H1 (cell line): ENCODE measurements at regions not wholly inside any gene's neighbourhood (a gene's known extent, or its start where the extent isn't known, plus 50 kb on each side); places are given as distances from the start of the nearest gene placed in this dataset.

Experiments used
- CTCF ChIA-PET: fragments of 300-600 bp; sonication (Branson Sonifier 250); formaldehyde crosslinking; loops from one replicate; lab custom pipeline; 2021; ENCODE audit not compliant: partially characterized antibody; lab: Charles Lee
- POLR2A ChIA-PET: fragments of 300-600 bp; sonication (Branson Sonifier 250); formaldehyde crosslinking; loops from one replicate; lab custom pipeline; 2021; ENCODE audit warnings: inconsistent platforms; ENCODE audit not compliant: partially characterized antibody; lab: Charles Lee
- DNase-seq, 2 experiments: peaks; one replicate each; pipeline versions ENCODE4 v3.0.0 to v3.0.0-alpha.2; 2010 to 2022; ENCODE audit warnings: low spot score in 2 of 2, low read depth in 1 of 2, mixed read lengths in 1 of 2
- FAIRE-seq: peaks from 2 replicates; lab custom pipeline; 2011; peaks lifted over from hg19 to GRCh38; lab: Jason Lieb, UNC
- H2AFZ ChIP-seq: 2 replicates; pipeline ENCODE4 v1.8.1; 2012; ENCODE audit warnings: low read length, inconsistent platforms
- H2AK5ac ChIP-seq: 2 replicates; pipeline ENCODE4 v1.6.1; 2013; ENCODE audit warnings: low read depth, low read length
- H2BK120ac ChIP-seq: replicated peaks from 2 replicates; pipeline ENCODE3; 2013; ENCODE audit warnings: low read depth, low read length, inconsistent platforms
- H2BK12ac ChIP-seq: 2 replicates; pipeline ENCODE4 v1.6.1; 2013; ENCODE audit warnings: low read depth, low read length
- H2BK15ac ChIP-seq: 2 replicates; pipeline ENCODE4 v1.6.1; 2013; ENCODE audit warnings: low read length
- H2BK20ac ChIP-seq: 2 replicates; pipeline ENCODE4 v1.6.1; 2013; ENCODE audit warnings: low read length
- H2BK5ac ChIP-seq: 2 replicates; pipeline ENCODE4 v1.6.1; 2013; ENCODE audit warnings: low read depth, low read length
- H3K14ac ChIP-seq: 2 replicates; pipeline ENCODE4 v1.6.1; 2013; ENCODE audit warnings: inconsistent platforms; ENCODE audit not compliant: insufficient read length
- H3K18ac ChIP-seq: 2 replicates; pipeline ENCODE4 v1.6.1; 2013; ENCODE audit warnings: low read length; ENCODE audit errors: extremely low read depth
- H3K23ac ChIP-seq: 2 replicates; pipeline ENCODE4 v1.6.1; 2013; ENCODE audit warnings: inconsistent platforms; ENCODE audit not compliant: insufficient read length
- H3K23me2 ChIP-seq: 2 replicates; pipeline ENCODE4 v1.6.1; 2013; ENCODE audit warnings: low read depth, low read length
- H3K27ac ChIP-seq: 2 replicates; pipeline ENCODE4 v1.6.1; 2011; ENCODE audit warnings: low read depth, low read length, inconsistent platforms
- H3K27me3 ChIP-seq, 4 experiments: replicated peaks in 1 of 4; 1 replicate in 1 of 4; 2 replicates in 3 of 4; pipeline versions ENCODE4 v1.6.1 to v1.8.1; 2011 to 2013; ENCODE audit warnings: low read length in 3 of 4, mild to moderate bottlenecking in 3 of 4, inconsistent platforms in 2 of 4, mixed read lengths in 2 of 4, moderate library complexity in 1 of 4; ENCODE audit not compliant: control insufficient read depth in 3 of 4, insufficient read depth in 3 of 4; ENCODE audit errors: extremely low read depth in 1 of 4
- H3K36me3 ChIP-seq, 4 experiments: 2 replicates each; pipeline versions ENCODE4 v1.6.1 to v1.8.1; 2011 to 2013; ENCODE audit warnings: mild to moderate bottlenecking in 4 of 4, low read length in 3 of 4, moderate library complexity in 2 of 4, control low read depth in 1 of 4, inconsistent platforms in 1 of 4; ENCODE audit not compliant: insufficient read depth in 4 of 4, control insufficient read depth in 2 of 4
- H3K4ac ChIP-seq: replicated peaks from 2 replicates; pipeline ENCODE3; 2013; ENCODE audit warnings: low read length, low read depth, mixed read lengths, inconsistent platforms; ENCODE audit not compliant: insufficient read length
- H3K4me1 ChIP-seq, 4 experiments: replicated peaks in 1 of 4; 1 replicate in 1 of 4; 2 replicates in 3 of 4; pipeline versions ENCODE4 v1.6.1 to v1.8.1; 2011 to 2013; ENCODE audit warnings: low read length in 3 of 4, inconsistent platforms in 2 of 4, mixed read lengths in 1 of 4; ENCODE audit not compliant: insufficient read depth in 4 of 4, control insufficient read depth in 3 of 4
- H3K4me2 ChIP-seq, 2 experiments: 2 replicates each; pipeline versions ENCODE4 v1.6.1 to v1.8.1; 2011 to 2013; ENCODE audit warnings: low read depth in 2 of 2, low read length in 2 of 2, control low read depth in 1 of 2, inconsistent platforms in 1 of 2, mild to moderate bottlenecking in 1 of 2; ENCODE audit not compliant: insufficient read depth in 1 of 2
- H3K4me3 ChIP-seq, 4 experiments: fragments of 200-600, 300-600 bp in 1 of 4; sonication (generic), shearing (Covaris generic), sonication (Bioruptor Twin) in 1 of 4; 2 replicates each; pipeline versions ENCODE4 v1.5.1 to v1.8.1; 2011 to 2016; ENCODE audit warnings: low read length in 4 of 4, low read depth in 3 of 4, control low read depth in 2 of 4, inconsistent platforms in 2 of 4, mild to moderate bottlenecking in 2 of 4, mixed read lengths in 1 of 4, moderate library complexity in 1 of 4; ENCODE audit not compliant: insufficient read depth in 2 of 4; ENCODE audit errors: extremely low read depth in 1 of 4
- H3K56ac ChIP-seq: replicated peaks from 2 replicates; pipeline ENCODE3; 2013; ENCODE audit warnings: low read depth, mild to moderate bottlenecking, mixed read lengths, low read length, inconsistent platforms; ENCODE audit not compliant: insufficient read length
- H3K79me1 ChIP-seq: 2 replicates; pipeline ENCODE4 v1.6.1; 2013; ENCODE audit warnings: low read depth, low read length, control low read depth
- H3K79me2 ChIP-seq, 2 experiments: 2 replicates each; pipeline versions ENCODE4 v1.6.1 to v1.8.1; 2012 to 2013; ENCODE audit warnings: low read length in 2 of 2, mild to moderate bottlenecking in 2 of 2, inconsistent platforms in 1 of 2; ENCODE audit not compliant: insufficient read depth in 2 of 2, control insufficient read depth in 1 of 2
- H3K9ac ChIP-seq, 4 experiments: replicated peaks in 1 of 4; 1 replicate in 1 of 4; 2 replicates in 3 of 4; pipeline versions ENCODE4 v1.6.1 to v1.8.1; 2011 to 2013; ENCODE audit warnings: low read depth in 3 of 4, low read length in 3 of 4, control low read depth in 2 of 4, mild to moderate bottlenecking in 2 of 4, moderate library complexity in 2 of 4, inconsistent platforms in 1 of 4; ENCODE audit errors: extremely low read depth in 1 of 4
- H3K9me3 ChIP-seq, 2 experiments: 2 replicates each; pipeline versions ENCODE4 v1.6.1 to v1.8.1; 2012 to 2013; ENCODE audit warnings: mild to moderate bottlenecking in 2 of 2, moderate library complexity in 2 of 2, control low read depth in 1 of 2, inconsistent platforms in 1 of 2, low read depth in 1 of 2, low read length in 1 of 2, mixed read lengths in 1 of 2; ENCODE audit not compliant: insufficient read depth in 2 of 2
- H4K20me1 ChIP-seq, 2 experiments: replicated peaks in 1 of 2; 2 replicates each; pipeline versions ENCODE3 to v1.8.1; 2011 to 2013; ENCODE audit warnings: inconsistent platforms in 2 of 2, low read length in 2 of 2, mild to moderate bottlenecking in 1 of 2; ENCODE audit not compliant: insufficient read depth in 2 of 2, control insufficient read depth in 1 of 2
- H4K5ac ChIP-seq: 2 replicates; pipeline ENCODE4 v1.6.1; 2013; ENCODE audit warnings: low read length, low read depth, mixed read lengths, inconsistent platforms; ENCODE audit not compliant: insufficient read length
- H4K8ac ChIP-seq: 2 replicates; pipeline ENCODE4 v1.8.0; 2013; ENCODE audit warnings: mild to moderate bottlenecking, moderate library complexity, low read length, inconsistent platforms; ENCODE audit not compliant: insufficient read depth; ENCODE audit errors: extremely low read depth
- H4K91ac ChIP-seq: replicated peaks from 2 replicates; pipeline ENCODE3; 2013; ENCODE audit warnings: low read length, mixed read lengths, inconsistent platforms; ENCODE audit not compliant: insufficient read length
- CREB1 ChIP-seq: IDR thresholded peaks from 2 replicates; pipeline ENCODE4 v1.6.1; 2012; ENCODE audit warnings: inconsistent platforms
- CTCF ChIP-seq, 3 experiments: IDR thresholded peaks; 1 replicate in 2 of 3; 2 replicates in 1 of 3; pipeline versions ENCODE4 v1.5.1 to v1.6.1; 2011; ENCODE audit warnings: low read length in 3 of 3, mild to moderate bottlenecking in 3 of 3, inconsistent platforms in 2 of 3, low read depth in 1 of 3, moderate library complexity in 1 of 3; ENCODE audit not compliant: insufficient read depth in 1 of 3; ENCODE audit errors: control extremely low read depth in 1 of 3
- KDM4A ChIP-seq: IDR thresholded peaks from one replicate; pipeline ENCODE4 v1.7.1; 2012; ENCODE audit warnings: low read depth, mild to moderate bottlenecking, moderate library complexity, low read length, inconsistent platforms; ENCODE audit not compliant: severe bottlenecking
- MAX ChIP-seq: IDR thresholded peaks from 2 replicates; pipeline ENCODE4 v1.6.1; 2012; ENCODE audit warnings: inconsistent platforms
- SP1 ChIP-seq: IDR thresholded peaks from 2 replicates; pipeline ENCODE4 v1.6.1; 2011; ENCODE audit warnings: low read depth, low read length
- USF2 ChIP-seq: IDR thresholded peaks from 2 replicates; pipeline ENCODE4 v1.6.1; 2011; ENCODE audit warnings: low read length, improper control_type of control experiment
- ZNF274 ChIP-seq: IDR thresholded peaks from 2 replicates; pipeline ENCODE4 v1.7.0; 2012; ENCODE audit warnings: low read length, borderline replicate concordance; ENCODE audit errors: extremely low read depth
- WGBS, 2 experiments: shearing (Covaris generic) in 1 of 2; methylation state at CpG; one replicate each; pipeline versions ENCODE4 v1.1.6 to v1.1.7; 2013 to 2015; ENCODE audit warnings: low lambda C conversion rate in 2 of 2, mixed read lengths in 2 of 2, inconsistent platforms in 1 of 2, low coverage in 1 of 2, missing lambda C conversion rate in 1 of 2; ENCODE audit not compliant: insufficient replicate concordance in 2 of 2, insufficient coverage in 1 of 2, insufficient read length in 1 of 2; ENCODE audit errors: extremely low coverage in 1 of 2, missing lambda C conversion rate in 1 of 2; 5-methylcytosine and 5-hydroxymethylcytosine counted together

- FAIRE-seq = no peak
- no peak overlapping the region for H3K23ac ChIP-seq
- H3K4me2 ChIP-seq = peak overlapping the region; percentile 91 to 99
- no peaks in the 10 kb centered on the region; the same call in 1 of the 2 replicates for H3K79me1 ChIP-seq
- H3K18ac ChIP-seq = peak overlapping the region; percentile 54
- no peak overlapping the region for H4K5ac ChIP-seq
- ChIA-PET CTCF (interaction anchor here (0.8 to 2.3 kb wide), 4 partner anchors 15 to 231 kb away, joined by 3 to 7 read pairs (median 4); no protein-coding TSS in a partner anchor), POLR2A (no interaction called here)
- peaks cover 11 to 24% (median 18%) of the 10 kb centered on the region in 4 experiments; a peak in 6 of 7 replicates for H3K4me1 ChIP-seq
- no peak overlapping the region for H2AK5ac ChIP-seq
- no peak overlapping the region for H3K4ac ChIP-seq
- H2BK120ac ChIP-seq = no peak overlapping the region
- H3K23me2 ChIP-seq = peaks cover 33% of the 10 kb centered on the region; the same call in 1 of the 2 replicates
- H3K9me3 ChIP-seq = no peaks in the 10 kb centered on the region
- no peak overlapping the region for H2AFZ ChIP-seq
- peaks cover 0 to 43% of the 10 kb centered on the region in 2 experiments; a peak in 3 of 4 replicates for H3K79me2 ChIP-seq
- H4K91ac ChIP-seq = no peak overlapping the region
- peak in 1 of 2 experiments; percentile 83 for DNase-seq
- no peak overlapping the region for H3K14ac ChIP-seq
- H4K20me1 ChIP-seq = peaks cover 2 to 3% of the 10 kb centered on the region in 2 experiments
- peak overlapping the region; percentile 42 for H3K56ac ChIP-seq
- no peak overlapping the region for H2BK12ac ChIP-seq
- H3K27ac ChIP-seq = no peak overlapping the region
- WGBS, 2 experiments = 3% methylated on average over 50 of the region's 110 CpGs; no CpG with 5 or more reads in 1 of the 2 experiments
- peak overlapping the region; percentile 71 to 87 (median 79) for H3K4me3 ChIP-seq
- peaks cover 0 to 3% (median 0%) of the 10 kb centered on the region in 4 experiments; a peak in 1 of 8 replicates for H3K36me3 ChIP-seq
- 0 out of 2 replicates have a peak overlapping the region, but pooled peaks have one; percentile 46 for H4K8ac ChIP-seq
- H3K27me3 ChIP-seq = peaks cover 0 to 7% (median 5%) of the 10 kb centered on the region in 4 experiments; a peak in 6 of 7 replicates
- no peak overlapping the region for H2BK20ac ChIP-seq
- no peak overlapping the region for H2BK5ac ChIP-seq
- no peak overlapping the region for H2BK15ac ChIP-seq
- peak overlapping the region in 3 of 4 experiments; percentile 49 to 66 (median 62); a peak in 5 of 7 replicates for H3K9ac ChIP-seq
- peak; percentile 10; the same call in 1 of the 2 replicates for TF ChIP-seq USF2
- no peak for TF ChIP-seq CTCF (IDR thresholded peaks at IDR 0.05; ENCODE audit: control extremely low read depth in 1 of 3, insufficient read depth in 1 of 3, low read depth in 1 of 3, low read length in 3 of 3)
- peak; percentile 78 for TF ChIP-seq MAX
- no peak for TF ChIP-seq ZNF274
- peak; percentile 43 for TF ChIP-seq CREB1
- peak; percentile 64 for TF ChIP-seq KDM4A
- TF ChIP-seq SP1 = no peak
Observed at GRCh38 chr7:131105799-131106680, 221.6 kb upstream of the MKLN1 start.
